ENCODE measurements at regions not wholly inside any gene's neighbourhood (a gene's known extent, or its start where the extent isn't known, plus 50 kb on each side); places are given as distances from the start of the nearest gene placed in this dataset.
"Not testable (repeated sequence)": the region's sequence is repeated elsewhere in the genome, so short reads cannot be mapped to it uniquely, and the experiment has no call there.

DNA sequence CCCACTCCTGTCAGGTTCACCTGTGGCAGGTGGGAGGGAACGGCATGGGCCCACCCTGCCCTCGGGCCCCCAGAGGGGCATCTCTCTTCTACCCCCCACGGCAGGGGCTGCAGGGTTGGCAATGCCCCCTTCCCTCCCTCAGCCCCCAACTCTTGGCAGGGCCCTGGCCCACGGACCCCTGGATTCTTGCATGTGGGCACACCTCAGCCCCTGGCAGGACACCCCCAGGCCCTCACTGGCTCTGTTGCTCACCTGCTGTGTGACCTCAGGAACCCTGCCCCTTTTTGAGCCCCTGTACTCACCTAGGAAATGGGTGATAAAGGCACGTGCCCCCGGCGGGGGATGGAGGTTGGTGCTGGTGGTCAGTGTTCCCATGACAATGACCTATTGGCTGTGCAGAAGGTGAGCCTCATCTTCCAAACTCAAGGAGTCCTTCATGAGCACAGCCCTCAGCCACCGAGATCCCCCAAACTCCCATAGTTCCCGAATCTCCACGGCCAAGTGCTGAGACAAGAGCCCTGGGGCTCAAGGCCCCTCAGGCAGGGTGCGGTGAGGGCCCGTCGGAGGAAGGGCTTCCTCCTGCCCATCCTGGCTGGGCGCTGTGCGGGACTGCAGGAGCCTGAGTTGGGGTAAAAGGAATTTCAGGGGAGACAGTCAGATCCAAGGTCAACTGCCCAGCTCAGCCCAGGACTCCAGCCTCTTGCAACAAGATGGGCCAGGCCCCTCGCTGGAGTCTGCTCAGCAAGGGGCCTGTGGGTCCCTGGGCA, 198.2 kb downstream of the IGLL1 start:
- no peak for DNase-seq (ENCODE audit: low read depth in 2 of 2)

GRCh38 chr22:23380911-23381310, 199.2 kb downstream of the IGLL1 start:
- no peak for DNase-seq (ENCODE audit: low read depth in 2 of 2)

DNA sequence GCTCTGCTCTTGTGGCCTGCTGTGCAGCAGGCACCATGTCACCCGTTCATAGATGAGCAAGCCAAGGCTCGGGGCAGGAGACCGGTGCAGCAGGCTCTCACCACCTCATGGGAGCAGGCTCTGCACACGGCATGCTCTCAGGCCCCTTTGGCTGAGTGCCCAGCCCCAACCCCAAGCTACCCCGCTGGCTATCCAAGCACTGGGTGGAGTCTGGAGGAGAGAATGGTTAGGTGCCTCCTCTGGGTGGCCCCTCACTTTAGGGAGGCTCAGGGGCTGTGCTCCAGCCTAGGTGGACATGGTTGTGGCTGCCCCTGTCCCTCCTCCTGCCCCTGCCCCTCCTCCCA, 199.9 kb downstream of the IGLL1 start:
- DNase-seq (ENCODE audit: low read depth in 2 of 2), result no peak

- not testable (repeated sequence) for DNase-seq (ENCODE audit: low read depth in 2 of 2)
Observed at GRCh38 chr22:23379540-23380229, 199.4 kb downstream of the BCR start.

DNA sequence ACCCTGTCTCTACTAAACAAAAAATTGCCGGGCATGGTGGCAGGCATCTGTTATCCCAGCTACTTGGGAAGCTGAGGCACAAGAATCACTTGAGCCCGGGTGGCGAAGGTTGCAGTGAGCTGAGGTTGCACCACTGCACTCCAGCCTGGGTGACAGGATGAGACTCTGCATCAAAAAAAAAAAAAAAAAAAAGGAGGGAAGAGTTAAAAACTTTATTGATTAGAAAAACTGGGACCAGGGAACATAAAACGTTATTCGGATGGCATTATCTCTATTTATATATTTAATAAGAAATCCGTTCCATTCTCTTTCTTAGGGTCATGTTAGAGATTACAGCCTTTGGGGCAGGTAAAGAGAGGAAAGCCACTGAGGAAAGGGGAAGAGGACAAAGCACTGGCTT, 197.5 kb downstream of the BCR start:
- DNase-seq (ENCODE audit: low read depth in 2 of 2), result no peak

DNA sequence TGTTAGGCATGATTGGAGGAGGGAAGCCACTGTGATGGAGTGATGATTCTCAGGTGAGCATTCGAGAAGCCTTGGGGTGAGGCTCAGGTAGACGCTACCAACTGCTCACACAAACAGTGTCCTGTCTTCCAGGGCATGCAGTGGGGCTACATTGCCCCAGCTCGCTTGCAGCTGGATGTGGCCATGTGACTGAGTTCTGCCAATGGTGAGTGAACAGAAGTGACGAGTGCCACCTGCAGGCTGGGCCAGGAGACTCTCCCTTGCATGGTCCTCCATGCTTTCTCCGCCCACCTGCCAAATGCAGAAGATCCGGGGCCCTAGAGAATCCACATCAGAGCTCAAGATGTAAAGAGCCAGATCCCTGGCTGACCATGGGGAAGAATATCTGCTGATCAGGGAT, 195.9 kb downstream of the BCR start:
- DNase-seq (ENCODE audit: low read depth in 2 of 2), result peak; percentile 15 to 27

DNA sequence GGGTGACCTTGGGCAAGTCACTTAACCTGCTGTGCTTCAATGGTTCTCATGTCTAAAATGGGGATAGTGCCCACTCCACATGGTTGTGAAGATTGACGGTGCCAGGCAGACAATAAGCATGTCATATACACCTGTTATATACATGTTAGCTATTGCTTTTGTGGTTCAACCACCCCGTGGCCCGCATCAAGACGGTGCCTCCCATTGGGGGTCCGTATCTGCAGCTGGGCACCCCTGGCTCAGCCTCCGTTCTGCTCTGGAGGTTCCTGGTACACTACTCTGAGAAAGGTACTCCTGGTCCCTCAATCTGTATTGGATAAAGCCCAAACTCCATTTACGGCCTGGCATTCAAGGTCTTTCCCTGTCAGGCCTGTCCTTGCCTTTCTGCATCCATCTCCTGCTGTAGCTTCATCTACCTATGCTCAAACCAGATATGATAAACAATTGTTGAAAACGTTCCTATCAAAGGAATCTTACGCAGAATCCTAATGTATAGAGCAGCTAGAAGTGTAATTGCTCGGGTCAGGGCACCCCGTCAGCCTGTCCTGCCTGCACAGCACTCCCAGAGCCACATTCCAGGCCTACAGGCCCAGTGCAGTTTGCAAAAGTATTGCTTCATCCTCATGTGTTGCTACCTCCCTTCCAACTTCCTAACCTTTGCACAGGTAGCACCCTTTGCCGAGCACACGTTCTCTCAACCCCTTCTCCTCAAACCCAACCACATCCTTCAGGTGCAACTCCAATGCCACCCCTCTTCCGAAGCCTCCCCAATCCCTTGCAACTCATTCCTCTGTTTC, 194.9 kb downstream of the BCR start:
- no peak for DNase-seq (ENCODE audit: low read depth in 2 of 2)

DNA sequence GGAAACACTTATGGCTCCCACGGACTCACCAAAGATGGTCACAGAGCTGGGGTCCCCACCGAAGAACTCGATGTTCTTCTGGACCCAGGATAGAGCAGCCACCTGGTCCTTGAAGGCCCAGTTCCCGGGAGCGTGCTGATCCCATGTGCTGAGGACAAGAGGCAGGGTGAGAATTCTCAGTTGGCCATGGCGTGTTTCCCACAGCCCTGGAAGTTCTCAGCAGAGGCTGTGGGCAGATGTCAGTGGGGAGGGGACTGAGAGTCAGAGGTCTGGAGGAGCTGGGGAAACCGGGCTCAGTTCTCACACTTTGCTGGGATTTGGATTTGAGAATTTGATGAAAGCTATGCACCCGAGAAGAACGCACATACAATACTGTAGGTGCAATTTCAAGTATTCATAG, 193.3 kb downstream of the BCR start:
- DNase-seq (ENCODE audit: low read depth in 2 of 2), result no peak

GRCh38 chr22:23370251-23370650, 189.9 kb downstream of the BCR start:
- no peak for DNase-seq (ENCODE audit: low read depth in 2 of 2)

- no peak for DNase-seq (ENCODE audit: low read depth in 2 of 2)
Observed at GRCh38 chr22:23369054-23369685, 188.9 kb downstream of the BCR start.
